H1 (cell line): ENCODE measurements at regions not wholly inside any gene's neighbourhood (a gene's known extent, or its start where the extent isn't known, plus 50 kb on each side); places are given as distances from the start of the nearest gene placed in this dataset.

Experiments
- CBX5 ChIP-seq: fragments of 300-800, 300-1000 bp; sonication (generic); IDR thresholded peaks from 2 replicates; pipeline ENCODE4 v1.7.1; 2016; ENCODE audit warnings: antibody characterized with exemption, low read length, low read depth
- HDAC6 ChIP-seq: IDR thresholded peaks from one replicate; pipeline ENCODE4 v1.7.1; 2012; ENCODE audit warnings: low read depth, mild to moderate bottlenecking, inconsistent platforms, low read length, moderate library complexity
- PHF8 ChIP-seq: fragments of 200-600 bp; sonication (generic); conservative IDR thresholded peaks from 2 replicates; pipeline ENCODE4 v1.7.1; 2012; ENCODE audit warnings: low read depth, mild to moderate bottlenecking, inconsistent platforms, low read length, moderate library complexity
- POLR2A ChIP-seq, 2 experiments: IDR thresholded peaks; 1 replicate in 1 of 2; 2 replicates in 1 of 2; pipeline ENCODE4 v1.6.1; 2011; ENCODE audit warnings: low read depth in 2 of 2, low read length in 2 of 2, mild to moderate bottlenecking in 2 of 2; ENCODE audit errors: control extremely low read depth in 1 of 2
- RXRA ChIP-seq: IDR thresholded peaks from 2 replicates; pipeline ENCODE4 v1.6.1; 2011; ENCODE audit warnings: low read depth, mild to moderate bottlenecking, low read length, moderate library complexity; ENCODE audit not compliant: insufficient read depth
- SP4 ChIP-seq: IDR thresholded peaks from 2 replicates; pipeline ENCODE4 v1.6.1; 2012; ENCODE audit warnings: low read length, inconsistent platforms
- TF ChIP-seq, protein P1 (sequence below): IDR thresholded peaks from 2 replicates; pipeline ENCODE4 v1.6.1; 2012; ENCODE audit warnings: inconsistent platforms

DNA sequence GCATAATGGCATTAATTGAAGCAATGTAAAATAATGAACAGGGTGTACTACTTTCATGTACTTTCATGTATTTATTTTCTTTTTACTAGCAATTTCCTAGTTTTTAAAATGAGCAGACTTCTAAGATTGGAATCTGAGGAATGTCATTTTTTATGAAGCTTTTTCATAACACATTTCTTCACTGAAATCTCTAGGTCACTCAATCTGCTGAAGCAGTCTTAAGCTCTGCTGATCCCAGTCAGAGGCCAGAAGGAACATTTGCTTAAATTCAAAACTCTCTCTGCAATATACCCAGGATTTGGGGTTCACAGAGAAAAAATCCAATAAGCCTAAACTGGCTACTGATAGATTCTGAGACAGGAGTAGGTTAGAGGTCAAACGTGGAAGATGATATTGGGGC is 73.6 kb upstream of the CNTN1 start (continued):
- TF ChIP-seq CBX5 (no peak), RXRA (no peak), POLR2A (IDR thresholded peaks at IDR 0.05; ENCODE audit: control extremely low read depth in 1 of 2, low read depth in 2 of 2, low read length in 2 of 2) (no peak), HDAC6 (no peak), SP4 (no peak), PHF8 (no peak)
- TF ChIP-seq, protein P1, sequence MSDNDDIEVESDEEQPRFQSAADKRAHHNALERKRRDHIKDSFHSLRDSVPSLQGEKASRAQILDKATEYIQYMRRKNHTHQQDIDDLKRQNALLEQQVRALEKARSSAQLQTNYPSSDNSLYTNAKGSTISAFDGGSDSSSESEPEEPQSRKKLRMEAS = no peak
- TF ChIP-seq, all 59 proteins: peak for 0
